HG03469 (cell line): ENCODE measurements at regions not wholly inside any gene's neighbourhood (a gene's known extent, or its start where the extent isn't known, plus 50 kb on each side); places are given as distances from the start of the nearest gene placed in this dataset.

ENCODE experiments used
- ATAC-seq: cut with Tn5 transposase; IDR thresholded peaks from one replicate; pipeline ENCODE4 v1.9.1; 2021; ENCODE audit warnings: mild to moderate bottlenecking, moderate library complexity, moderate number of reproducible peaks; ENCODE audit not compliant: unreplicated experiment

- ATAC-seq, result no peak
Measured at GRCh38 chr2:147560810-147561535, 283.9 kb upstream of the ACVR2A start.

- no peak for ATAC-seq
Measured at GRCh38 chr2:147559070-147559725, 285.6 kb upstream of the ACVR2A start.

GRCh38 chr2:147558620-147559019 lies 286.2 kb upstream of the ACVR2A start:
- ATAC-seq, result no peak

- no peak for ATAC-seq
Measured at GRCh38 chr2:147554521-147555107, 290.2 kb upstream of the ACVR2A start.

- ATAC-seq, result no peak
Measured at GRCh38 chr2:147553775-147554271, 291.0 kb upstream of the ACVR2A start.

GRCh38 chr2:147550995-147551731 lies 293.7 kb upstream of the ACVR2A start:
- ATAC-seq, result no peak

- no peak for ATAC-seq
Measured at GRCh38 chr2:147549054-147549453, 295.8 kb upstream of the ACVR2A start.

GRCh38 chr2:147548451-147548850 lies 296.4 kb upstream of the ACVR2A start:
- no peak for ATAC-seq

GRCh38 chr2:147547440-147547839 lies 297.4 kb upstream of the ACVR2A start:
- ATAC-seq, result no peak

- no peak for ATAC-seq
Measured at GRCh38 chr2:147546109-147546508, 298.7 kb upstream of the ACVR2A start.

GRCh38 chr2:147543056-147543455 lies 301.8 kb upstream of the ACVR2A start:
- ATAC-seq, result no peak

GRCh38 chr2:147542351-147542750 lies 302.5 kb upstream of the ACVR2A start:
- no peak for ATAC-seq

GRCh38 chr2:147541314-147541713 lies 303.5 kb upstream of the ACVR2A start:
- ATAC-seq, result no peak

GRCh38 chr2:147538821-147539220 lies 306.0 kb upstream of the ACVR2A start:
- no peak for ATAC-seq

- no peak for ATAC-seq
Measured at GRCh38 chr2:147538088-147538487, 306.7 kb upstream of the ACVR2A start.

- no peak for ATAC-seq
Measured at GRCh38 chr2:147531269-147531668, 313.6 kb upstream of the ACVR2A start.

- no peak for ATAC-seq
Measured at GRCh38 chr2:147530033-147530432, 314.8 kb upstream of the ACVR2A start.

GRCh38 chr2:147525819-147526489 lies 318.9 kb upstream of the ACVR2A start:
- no peak for ATAC-seq

- ATAC-seq, result no peak
Measured at GRCh38 chr2:147524912-147525311, 319.9 kb upstream of the ACVR2A start.

GRCh38 chr2:147523415-147523814 lies 321.4 kb upstream of the ACVR2A start:
- ATAC-seq, result no peak

GRCh38 chr2:147521936-147522335 lies 322.9 kb upstream of the ACVR2A start:
- no peak for ATAC-seq
